ENCODE measurements at regions not wholly inside any gene's neighbourhood (a gene's known extent, or its start where the extent isn't known, plus 50 kb on each side); places are given as distances from the start of the nearest gene placed in this dataset.

DNA sequence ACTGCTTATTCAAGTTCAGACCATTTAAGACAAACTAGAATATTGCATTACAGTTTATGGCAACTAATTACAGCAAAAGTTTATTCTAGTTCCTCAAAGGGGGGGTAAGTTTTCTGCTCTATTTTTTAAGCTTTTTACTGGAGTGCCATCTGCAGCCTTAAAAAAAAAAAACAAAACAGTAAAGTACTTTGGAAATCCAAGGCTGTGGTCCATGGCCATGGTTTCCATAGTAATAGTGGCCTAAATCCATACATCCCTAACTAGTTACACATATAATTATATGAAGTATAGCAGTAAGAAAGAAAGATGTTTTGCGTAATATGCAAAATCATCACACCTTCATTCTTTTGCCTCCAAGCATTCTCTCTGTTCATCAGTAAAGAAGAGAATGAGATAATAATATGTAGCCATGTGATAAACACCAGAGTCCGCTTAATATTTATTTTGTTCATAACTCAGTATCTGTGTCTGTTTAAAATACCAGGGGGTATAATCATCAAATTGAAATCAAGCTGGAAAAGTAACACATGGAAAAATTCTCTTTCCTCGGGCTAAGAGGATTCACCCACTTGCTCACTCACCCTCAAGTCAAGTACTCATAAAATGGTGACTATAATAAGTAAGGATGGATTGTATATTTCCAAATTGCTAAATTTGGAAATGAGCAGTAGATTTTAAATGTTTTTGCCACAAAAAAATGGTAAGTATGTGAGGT lies 301.1 kb upstream of the RND3 start:
- TF ChIP-seq POLR2AphosphoS5 (IDR thresholded peaks at IDR 0.05; ENCODE audit: borderline replicate concordance, low read depth, low read length) (no peak), EZH2 (IDR thresholded peaks at IDR 0.05) (no peak), FOXP2 (optimal IDR thresholded peaks at IDR 0.05; ENCODE audit: control extremely low read depth, extremely low read length, insufficient read depth) (no peak)
